GM12801 (cell line): ENCODE measurements at regions not wholly inside any gene's neighbourhood (a gene's known extent, or its start where the extent isn't known, plus 50 kb on each side); places are given as distances from the start of the nearest gene placed in this dataset.

Experiments
- TF ChIP-seq, protein P1 (sequence below): IDR thresholded peaks from one replicate; pipeline ENCODE4 v1.5.1; 2011; ENCODE audit warnings: control low read depth; ENCODE audit not compliant: insufficient read length; ENCODE audit errors: extremely low read depth

DNA sequence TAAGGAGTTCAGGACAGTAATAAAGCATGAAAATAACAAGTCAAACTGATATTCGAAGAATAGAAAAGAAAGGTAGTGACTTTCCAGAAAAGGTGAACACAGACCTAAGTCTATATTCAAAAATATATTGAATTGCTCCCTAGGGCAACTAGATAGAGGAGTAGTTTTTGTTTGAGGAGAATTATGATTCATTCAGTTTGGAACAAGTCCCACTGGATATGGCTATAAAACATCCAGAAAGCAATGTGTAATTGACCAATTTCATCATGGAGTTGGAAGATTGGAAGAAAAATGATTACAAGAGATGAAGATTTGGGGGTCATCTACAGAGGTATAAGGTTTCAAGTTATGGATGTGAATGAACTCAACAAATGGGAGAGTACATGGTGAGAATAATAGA, 117.5 kb upstream of the ZNF462 start:
- TF ChIP-seq, protein P1, sequence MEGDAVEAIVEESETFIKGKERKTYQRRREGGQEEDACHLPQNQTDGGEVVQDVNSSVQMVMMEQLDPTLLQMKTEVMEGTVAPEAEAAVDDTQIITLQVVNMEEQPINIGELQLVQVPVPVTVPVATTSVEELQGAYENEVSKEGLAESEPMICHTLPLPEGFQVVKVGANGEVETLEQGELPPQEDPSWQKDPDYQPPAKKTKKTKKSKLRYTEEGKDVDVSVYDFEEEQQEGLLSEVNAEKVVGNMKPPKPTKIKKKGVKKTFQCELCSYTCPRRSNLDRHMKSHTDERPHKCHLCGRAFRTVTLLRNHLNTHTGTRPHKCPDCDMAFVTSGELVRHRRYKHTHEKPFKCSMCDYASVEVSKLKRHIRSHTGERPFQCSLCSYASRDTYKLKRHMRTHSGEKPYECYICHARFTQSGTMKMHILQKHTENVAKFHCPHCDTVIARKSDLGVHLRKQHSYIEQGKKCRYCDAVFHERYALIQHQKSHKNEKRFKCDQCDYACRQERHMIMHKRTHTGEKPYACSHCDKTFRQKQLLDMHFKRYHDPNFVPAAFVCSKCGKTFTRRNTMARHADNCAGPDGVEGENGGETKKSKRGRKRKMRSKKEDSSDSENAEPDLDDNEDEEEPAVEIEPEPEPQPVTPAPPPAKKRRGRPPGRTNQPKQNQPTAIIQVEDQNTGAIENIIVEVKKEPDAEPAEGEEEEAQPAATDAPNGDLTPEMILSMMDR: no peak

DNA sequence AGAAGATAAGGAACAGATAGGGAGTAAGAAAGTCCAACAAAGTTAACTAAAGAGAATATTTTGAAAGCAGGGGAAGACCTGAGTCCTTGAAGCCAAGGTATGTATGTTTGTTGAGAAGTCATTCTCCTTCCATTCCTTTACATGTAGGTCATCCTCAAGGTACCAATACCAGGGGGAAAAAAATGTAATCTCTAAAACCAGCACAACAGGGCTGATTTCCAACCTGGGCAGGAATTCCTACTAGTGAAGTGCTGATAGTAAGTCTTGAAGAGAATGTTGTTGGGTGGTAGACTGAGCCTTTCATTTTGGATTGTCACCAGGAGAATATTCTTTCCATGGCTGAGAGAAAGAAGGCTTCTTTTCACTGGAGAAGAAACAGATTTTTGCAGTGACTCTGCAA, 117.1 kb upstream of the ZNF462 start:
- TF ChIP-seq, protein P1: no peak

DNA sequence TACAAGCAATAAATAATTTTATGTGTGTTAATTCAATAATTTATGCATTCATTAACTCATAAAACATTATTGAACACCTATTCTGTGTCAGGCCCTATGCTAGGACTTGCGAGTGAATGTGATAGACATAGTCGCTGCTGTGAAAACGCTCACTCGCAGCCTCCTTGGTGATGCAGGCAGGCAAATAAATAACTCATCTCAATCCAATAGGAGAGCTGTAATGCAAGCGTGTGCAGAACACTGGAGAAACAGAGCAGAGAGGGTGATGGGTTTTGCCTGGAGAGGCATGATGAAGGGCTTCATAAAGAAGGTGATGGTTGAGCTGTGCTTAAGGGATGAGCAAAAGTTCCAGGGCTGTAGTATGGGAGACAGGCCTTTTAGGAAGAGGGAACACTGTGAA, 111.3 kb upstream of the ZNF462 start:
- TF ChIP-seq, protein P1: no peak

DNA sequence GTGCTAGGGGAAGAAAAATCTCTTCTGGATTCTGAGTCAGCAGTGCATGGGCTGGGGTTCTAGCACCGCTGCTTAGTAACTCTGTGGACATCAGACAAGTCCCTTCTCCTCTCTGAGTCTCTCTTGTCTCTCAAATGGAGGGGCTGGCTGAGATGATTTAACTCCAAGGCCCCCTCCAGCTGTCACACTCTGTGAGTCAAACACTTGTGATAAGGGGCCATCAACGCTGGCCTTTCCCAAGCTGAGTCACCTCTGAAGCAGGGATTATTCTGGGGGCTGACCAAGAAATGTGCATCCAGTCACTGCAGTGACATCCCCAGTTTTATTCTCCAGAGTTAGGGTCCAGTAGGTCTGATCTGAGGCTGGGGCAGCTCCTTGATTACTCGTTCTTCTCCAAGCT, 110.4 kb upstream of the ZNF462 start:
- TF ChIP-seq, protein P1: no peak

DNA sequence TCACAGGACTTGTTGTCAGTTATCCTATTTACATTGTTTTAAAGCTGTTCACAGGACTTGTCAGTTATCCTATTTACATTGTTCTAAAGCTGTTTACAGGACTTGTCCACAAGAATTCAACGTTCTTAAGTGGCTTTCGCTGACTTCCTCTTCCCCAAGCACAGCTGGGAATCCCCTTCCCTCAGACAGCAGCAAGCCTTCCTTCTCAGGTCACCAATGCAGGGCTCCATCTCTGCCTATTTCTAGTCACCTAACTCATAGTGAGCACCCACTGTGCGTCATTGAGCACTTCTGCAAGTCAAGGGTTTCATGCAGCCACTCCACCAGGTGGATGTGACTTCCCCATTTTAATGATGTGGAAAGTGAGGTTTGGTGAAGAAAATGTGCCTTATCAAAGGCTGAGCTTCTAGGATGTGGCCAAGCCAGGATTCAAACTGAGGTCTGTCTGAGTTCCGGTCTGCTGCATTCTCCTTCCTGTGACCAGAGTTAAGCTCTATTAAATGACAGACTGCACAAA, 109.8 kb upstream of the ZNF462 start:
- TF ChIP-seq, protein P1: no peak

DNA sequence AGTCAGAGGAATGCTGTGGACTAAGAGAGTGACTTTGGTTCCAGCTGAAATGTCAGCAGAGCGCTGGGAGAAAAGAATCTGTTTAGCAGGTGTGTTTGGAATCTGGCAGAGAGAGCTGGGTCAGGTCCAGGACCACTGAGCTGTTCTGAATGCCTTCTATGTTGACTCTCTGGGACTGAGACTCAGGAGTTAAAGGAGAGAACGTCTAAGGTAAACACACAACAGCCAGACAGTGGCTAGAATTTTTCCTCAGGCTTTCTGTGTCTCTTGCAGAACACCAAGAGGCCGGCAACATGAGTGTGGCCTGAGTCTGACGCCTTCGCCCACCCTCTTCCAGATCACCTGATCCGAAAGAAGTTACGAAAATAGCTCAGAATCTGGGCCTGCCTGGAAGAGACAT, 107.2 kb upstream of the ZNF462 start:
- TF ChIP-seq, protein P1: no peak

DNA sequence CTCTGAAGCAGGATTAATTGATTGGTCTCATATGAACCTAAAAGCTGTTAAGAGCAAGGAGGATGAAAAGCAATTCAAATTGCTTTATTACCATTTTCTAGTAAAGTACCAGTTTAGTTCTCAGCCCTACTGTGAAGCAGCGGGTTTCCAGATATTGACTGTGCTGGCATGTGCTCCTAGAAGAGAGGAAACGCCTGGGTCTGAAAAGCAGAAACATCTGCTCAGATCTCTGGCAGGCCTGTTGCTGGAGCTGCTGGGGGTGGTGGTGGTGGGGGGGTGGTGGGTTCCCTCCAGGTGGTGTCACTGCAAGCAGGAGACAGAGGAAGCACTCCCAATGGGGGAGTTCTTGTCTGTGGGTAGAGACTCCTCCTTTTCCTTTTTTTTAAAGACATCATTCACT, 105.5 kb upstream of the ZNF462 start:
- TF ChIP-seq, protein P1: no peak

DNA sequence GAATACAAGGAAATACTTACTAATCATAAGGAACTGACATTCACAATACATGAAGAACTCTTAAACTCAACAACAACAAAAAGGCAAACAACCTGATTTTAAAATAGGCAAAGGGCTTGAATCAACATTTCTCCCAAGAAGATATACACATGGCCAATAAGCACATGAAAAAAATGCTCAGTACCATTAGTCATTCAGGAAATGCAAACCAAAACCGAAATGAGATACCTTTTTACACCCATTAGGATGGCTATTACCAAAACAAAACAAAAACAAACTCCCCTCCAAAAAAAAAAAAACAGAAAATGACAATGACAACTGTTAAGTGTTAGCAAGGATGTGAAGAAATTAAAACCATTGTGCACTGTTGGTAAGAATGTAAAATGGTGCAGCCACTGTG, 104.1 kb upstream of the ZNF462 start:
- TF ChIP-seq, protein P1: no peak
